Loucy (cell line): ENCODE measurements at regions not wholly inside any gene's neighbourhood (a gene's known extent, or its start where the extent isn't known, plus 50 kb on each side); places are given as distances from the start of the nearest gene placed in this dataset.

Experiments used
- H2AFZ ChIP-seq: fragments of 200-600 bp; sonication (generic); 2 replicates; pipeline ENCODE4 v1.6.0; 2016; ENCODE audit warnings: antibody characterized with exemption, mild to moderate bottlenecking, low read length, moderate library complexity
- H3F3A ChIP-seq: fragments of 200-600 bp; 2 replicates; pipeline ENCODE4 v1.6.0; 2016; ENCODE audit warnings: antibody characterized with exemption, low read depth, mild to moderate bottlenecking
- H3K27me3 ChIP-seq: fragments of 200-600 bp; sonication (generic); 2 replicates; pipeline ENCODE4 v1.6.1; 2014; ENCODE audit warnings: low read length, mild to moderate bottlenecking; ENCODE audit not compliant: insufficient read depth, poor library complexity, severe bottlenecking
- H3K36me3 ChIP-seq: fragments of 200-600 bp; sonication (generic); 2 replicates; pipeline ENCODE4 v1.6.1; 2016; ENCODE audit warnings: low read length; ENCODE audit not compliant: insufficient read depth
- H3K4me1 ChIP-seq: fragments of 200-600 bp; sonication (generic); 2 replicates; pipeline ENCODE4 v1.5.1; 2014; ENCODE audit warnings: low read length, mild to moderate bottlenecking; ENCODE audit not compliant: insufficient read depth, poor library complexity, severe bottlenecking
- H3K4me2 ChIP-seq: fragments of 200-600 bp; sonication (generic); 2 replicates; pipeline ENCODE4 v1.6.0; 2014; ENCODE audit warnings: antibody characterized with exemption, low read length, low read depth, mild to moderate bottlenecking; ENCODE audit not compliant: poor library complexity, severe bottlenecking
- H3K4me3 ChIP-seq: fragments of 200-600 bp; sonication (generic); 2 replicates; pipeline ENCODE4 v1.5.1; 2014; ENCODE audit warnings: low read length, mild to moderate bottlenecking, mixed read lengths; ENCODE audit not compliant: poor library complexity, severe bottlenecking
- H3K79me2 ChIP-seq: fragments of 200-600 bp; sonication (generic); 2 replicates; pipeline ENCODE4 v1.6.1; 2014; ENCODE audit warnings: low read length; ENCODE audit not compliant: insufficient read depth
- H3K9ac ChIP-seq: fragments of 200-600 bp; sonication (generic); 2 replicates; pipeline ENCODE4 v1.6.0; 2014; ENCODE audit warnings: mild to moderate bottlenecking, low read depth, low read length, moderate library complexity; ENCODE audit not compliant: poor library complexity, severe bottlenecking
- H3K9me2 ChIP-seq: fragments of 200-600 bp; sonication (generic); replicated peaks from 2 replicates; pipeline ENCODE4 v1.6.1; 2016; ENCODE audit warnings: low read depth, low read length, mixed read lengths
- H3K9me3 ChIP-seq: fragments of 200-600 bp; sonication (generic); 2 replicates; pipeline ENCODE4 v1.6.1; 2014; ENCODE audit warnings: mild to moderate bottlenecking, antibody characterized with exemption, low read length, low read depth; ENCODE audit not compliant: insufficient read depth
- H4K20me1 ChIP-seq: fragments of 200-600 bp; sonication (generic); 2 replicates; pipeline ENCODE4 v1.6.0; 2014; ENCODE audit warnings: antibody characterized with exemption, low read length, mild to moderate bottlenecking; ENCODE audit not compliant: insufficient read depth, poor library complexity, severe bottlenecking
- EZH2phosphoT487 ChIP-seq: fragments of 200-600 bp; IDR thresholded peaks from 2 replicates; pipeline ENCODE4 v1.6.1; 2018; ENCODE audit warnings: antibody characterized with exemption, mild to moderate bottlenecking, moderate library complexity, borderline replicate concordance
- TF ChIP-seq, protein P1 (sequence below): fragments of 200-600 bp; sonication (generic); conservative IDR thresholded peaks from 2 replicates; pipeline ENCODE4 v1.5.1; 2014; ENCODE audit warnings: mild to moderate bottlenecking, antibody characterized with exemption, low read length

DNA sequence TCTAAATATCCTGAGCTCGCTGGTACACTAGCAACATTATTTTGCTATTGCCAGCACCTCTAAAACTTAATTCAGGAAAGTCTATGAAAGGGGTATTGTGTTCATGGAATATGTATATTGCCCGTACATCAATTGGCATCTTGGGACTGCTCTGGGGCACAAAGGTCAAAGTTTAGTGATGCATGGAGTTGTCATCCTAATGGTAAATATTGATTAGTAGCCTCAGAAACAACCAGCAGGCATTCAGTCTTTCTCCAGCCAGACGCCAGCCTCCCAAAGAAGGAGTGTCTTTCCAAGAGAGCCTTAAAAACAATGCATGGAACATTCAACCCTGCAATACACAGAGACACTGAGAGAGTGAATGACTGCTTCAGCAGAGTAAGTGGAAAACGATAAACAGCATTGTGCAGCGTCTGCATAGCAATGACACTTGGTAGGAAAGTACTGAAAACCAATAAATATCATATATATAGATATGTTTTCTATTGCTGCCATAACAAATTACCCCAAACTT lies 377.3 kb downstream of the SHQ1 start:
- Histone ChIP-seq H2AFZ (no peak overlapping the region), H3K27me3 (no peaks in the 10 kb centered on the region), H3K4me2 (no peak overlapping the region), H3K4me1 (peaks cover 12% of the 10 kb centered on the region), H3K9me3 (no peaks in the 10 kb centered on the region), H3K4me3 (no peak overlapping the region), H3K9me2 (no peaks in the 10 kb centered on the region), H3K79me2 (no peaks in the 10 kb centered on the region), H3K36me3 (no peaks in the 10 kb centered on the region), H4K20me1 (no peaks in the 10 kb centered on the region), H3K9ac (no peak overlapping the region), H3F3A (no peaks in the 10 kb centered on the region)
- TF ChIP-seq, protein P1, sequence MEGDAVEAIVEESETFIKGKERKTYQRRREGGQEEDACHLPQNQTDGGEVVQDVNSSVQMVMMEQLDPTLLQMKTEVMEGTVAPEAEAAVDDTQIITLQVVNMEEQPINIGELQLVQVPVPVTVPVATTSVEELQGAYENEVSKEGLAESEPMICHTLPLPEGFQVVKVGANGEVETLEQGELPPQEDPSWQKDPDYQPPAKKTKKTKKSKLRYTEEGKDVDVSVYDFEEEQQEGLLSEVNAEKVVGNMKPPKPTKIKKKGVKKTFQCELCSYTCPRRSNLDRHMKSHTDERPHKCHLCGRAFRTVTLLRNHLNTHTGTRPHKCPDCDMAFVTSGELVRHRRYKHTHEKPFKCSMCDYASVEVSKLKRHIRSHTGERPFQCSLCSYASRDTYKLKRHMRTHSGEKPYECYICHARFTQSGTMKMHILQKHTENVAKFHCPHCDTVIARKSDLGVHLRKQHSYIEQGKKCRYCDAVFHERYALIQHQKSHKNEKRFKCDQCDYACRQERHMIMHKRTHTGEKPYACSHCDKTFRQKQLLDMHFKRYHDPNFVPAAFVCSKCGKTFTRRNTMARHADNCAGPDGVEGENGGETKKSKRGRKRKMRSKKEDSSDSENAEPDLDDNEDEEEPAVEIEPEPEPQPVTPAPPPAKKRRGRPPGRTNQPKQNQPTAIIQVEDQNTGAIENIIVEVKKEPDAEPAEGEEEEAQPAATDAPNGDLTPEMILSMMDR: no peak
- no peak for TF ChIP-seq EZH2phosphoT487

DNA sequence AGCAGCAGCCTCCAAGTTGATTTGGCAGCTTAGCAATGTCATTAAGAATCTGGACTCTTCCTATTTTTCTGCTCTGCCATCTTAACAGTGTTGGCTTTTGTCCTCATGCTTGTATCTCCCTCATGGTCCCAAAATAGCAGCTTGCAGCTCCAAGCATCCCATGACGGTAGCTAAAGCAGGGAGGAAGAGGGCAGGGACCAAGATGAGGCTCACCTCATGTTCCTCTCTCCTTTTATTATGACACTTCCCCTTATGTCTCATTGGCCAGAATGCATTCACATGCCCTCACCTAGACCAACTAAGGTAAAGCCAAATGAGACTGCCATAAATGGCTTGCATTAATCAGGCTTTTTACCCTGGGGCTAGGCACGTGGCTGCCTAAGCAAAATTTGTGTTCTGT lies 382.4 kb downstream of the SHQ1 start:
- no peak overlapping the region for H3K4me3 ChIP-seq
- no peaks in the 10 kb centered on the region for H3K27me3 ChIP-seq
- no peaks in the 10 kb centered on the region for H3K36me3 ChIP-seq
- H3F3A ChIP-seq: no peaks in the 10 kb centered on the region
- H2AFZ ChIP-seq: no peak overlapping the region
- no peak for TF ChIP-seq EZH2phosphoT487
- TF ChIP-seq, protein P1: no peak
- H3K4me2 ChIP-seq: no peak overlapping the region
- no peaks in the 10 kb centered on the region for H3K9me2 ChIP-seq
- H3K9me3 ChIP-seq: no peaks in the 10 kb centered on the region
- H3K9ac ChIP-seq: no peak overlapping the region
- H3K79me2 ChIP-seq: no peaks in the 10 kb centered on the region
- no peaks in the 10 kb centered on the region for H4K20me1 ChIP-seq
- H3K4me1 ChIP-seq: no peaks in the 10 kb centered on the region

DNA sequence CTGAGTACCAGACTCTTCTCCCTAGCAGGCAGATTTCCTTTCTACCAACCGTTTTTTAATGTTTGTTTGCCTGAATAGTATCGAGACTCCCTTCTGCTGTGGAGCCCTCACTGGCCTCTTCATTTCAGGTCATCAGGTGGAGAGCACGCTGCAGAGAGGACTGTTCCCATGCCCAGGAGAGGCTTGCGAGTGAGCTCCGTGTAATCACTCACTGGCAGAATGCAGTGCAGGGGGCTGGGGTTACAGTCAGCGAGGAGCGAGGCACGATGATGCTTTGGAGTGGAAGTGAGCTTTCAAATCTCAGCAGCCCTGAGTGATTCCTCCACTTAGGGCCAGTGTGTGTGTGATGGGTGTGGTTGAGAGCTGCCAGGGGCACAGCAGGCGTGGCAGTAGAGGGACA lies 385.2 kb downstream of the SHQ1 start:
- H3K9me3 ChIP-seq: no peaks in the 10 kb centered on the region
- H3K36me3 ChIP-seq: no peaks in the 10 kb centered on the region
- H3K4me1 ChIP-seq: no peaks in the 10 kb centered on the region
- H3K27me3 ChIP-seq: no peaks in the 10 kb centered on the region
- H4K20me1 ChIP-seq: no peaks in the 10 kb centered on the region
- no peak overlapping the region for H3K4me2 ChIP-seq
- H3F3A ChIP-seq: no peaks in the 10 kb centered on the region
- no peak overlapping the region for H3K9ac ChIP-seq
- H3K9me2 ChIP-seq: no peaks in the 10 kb centered on the region
- H3K79me2 ChIP-seq: no peaks in the 10 kb centered on the region
- TF ChIP-seq, protein P1: no peak
- TF ChIP-seq EZH2phosphoT487: no peak
- H3K4me3 ChIP-seq: no peak overlapping the region
- no peak overlapping the region for H2AFZ ChIP-seq
